ENCODE measurements at regions not wholly inside any gene's neighbourhood (a gene's known extent, or its start where the extent isn't known, plus 50 kb on each side); places are given as distances from the start of the nearest gene placed in this dataset.

GRCh38 chr13:50682966-50683365 lies 160.5 kb downstream of the DLEU7 start:
- Mint-ChIP-seq H3K9me3 (no peaks in the 10 kb centered on the region), H3K4me3 (no peak overlapping the region), H3K27ac (ENCODE audit: low read depth) (no peak overlapping the region), H3K36me3 (ENCODE audit: insufficient read depth) (peaks cover 3% of the 10 kb centered on the region), H3K4me1 (peaks cover 27% of the 10 kb centered on the region), H3K27me3 (no peaks in the 10 kb centered on the region)
- ATAC-seq (replicated peaks; ENCODE audit: extremely low read depth, poor library complexity, severe bottlenecking), result no peak
- DNase-seq (ENCODE audit: low spot score in 2 of 2), result no peak

GRCh38 chr13:50684366-50684765 lies 159.1 kb downstream of the DLEU7 start:
- ATAC-seq (replicated peaks; ENCODE audit: extremely low read depth, poor library complexity, severe bottlenecking) (no peak), DNase-seq (ENCODE audit: low spot score in 2 of 2) (no peak)
- no peaks in the 10 kb centered on the region for H3K9me3 Mint-ChIP-seq
- peaks cover 3% of the 10 kb centered on the region for H3K36me3 Mint-ChIP-seq (ENCODE audit: insufficient read depth)
- no peak overlapping the region for H3K27ac Mint-ChIP-seq (ENCODE audit: low read depth)
- peaks cover 20% of the 10 kb centered on the region for H3K4me1 Mint-ChIP-seq
- no peaks in the 10 kb centered on the region for H3K27me3 Mint-ChIP-seq
- no peak overlapping the region for H3K4me3 Mint-ChIP-seq

DNA sequence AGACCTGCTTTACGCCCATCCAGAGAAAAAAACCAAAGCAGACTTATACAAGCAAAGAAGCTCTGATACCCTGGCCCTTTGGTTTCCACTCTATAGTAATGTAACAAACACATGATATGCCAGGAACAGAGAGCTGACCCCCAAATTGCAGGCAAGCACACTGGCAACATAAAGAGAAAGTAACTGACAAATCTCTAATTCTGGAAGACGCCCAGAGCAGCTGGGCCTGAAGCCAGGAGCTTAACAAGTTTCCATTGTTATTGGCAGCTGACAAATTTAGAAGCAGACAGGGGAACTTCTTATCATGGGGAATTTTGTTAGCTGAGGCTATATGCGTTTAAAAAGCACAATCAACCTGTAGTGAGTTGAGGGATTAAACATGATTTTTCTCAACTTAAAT lies 158.0 kb downstream of the DLEU7 start:
- Mint-ChIP-seq H3K27me3 (no peaks in the 10 kb centered on the region), H3K27ac (ENCODE audit: low read depth) (no peak overlapping the region), H3K9me3 (no peaks in the 10 kb centered on the region), H3K4me3 (no peak overlapping the region), H3K36me3 (ENCODE audit: insufficient read depth) (peaks cover 2% of the 10 kb centered on the region), H3K4me1 (peaks cover 20% of the 10 kb centered on the region)
- ATAC-seq (replicated peaks; ENCODE audit: extremely low read depth, poor library complexity, severe bottlenecking) (no peak), DNase-seq (ENCODE audit: low spot score in 2 of 2) (no peak)

DNA sequence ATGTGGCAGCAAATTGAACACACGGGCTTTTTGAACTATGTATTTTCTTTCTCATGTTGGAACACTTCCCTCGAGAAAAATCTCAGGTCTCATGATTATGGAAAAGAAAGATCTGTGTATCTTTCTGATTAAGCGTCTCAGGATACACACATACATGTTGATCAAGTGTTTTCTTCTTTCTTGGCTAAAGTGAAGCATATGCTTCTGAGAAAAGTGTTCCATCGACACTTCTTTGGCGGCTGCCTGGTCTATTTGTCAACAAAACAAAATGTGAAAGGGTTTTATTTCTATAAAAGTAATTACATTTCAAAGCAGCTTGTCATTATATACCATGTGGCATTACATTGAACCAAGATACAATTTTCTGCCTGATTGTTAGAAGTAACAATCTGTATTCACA lies 157.5 kb downstream of the DLEU7 start:
- H3K9me3 Mint-ChIP-seq, result no peaks in the 10 kb centered on the region
- peaks cover 2% of the 10 kb centered on the region for H3K36me3 Mint-ChIP-seq (ENCODE audit: insufficient read depth)
- no peak overlapping the region for H3K27ac Mint-ChIP-seq (ENCODE audit: low read depth)
- H3K4me1 Mint-ChIP-seq, result peaks cover 20% of the 10 kb centered on the region
- ATAC-seq (replicated peaks; ENCODE audit: extremely low read depth, poor library complexity, severe bottlenecking) (no peak), DNase-seq (ENCODE audit: low spot score in 2 of 2) (no peak)
- no peak overlapping the region for H3K4me3 Mint-ChIP-seq
- H3K27me3 Mint-ChIP-seq, result no peaks in the 10 kb centered on the region

- no peak overlapping the region for H3K27ac Mint-ChIP-seq (ENCODE audit: low read depth)
- no peaks in the 10 kb centered on the region for H3K27me3 Mint-ChIP-seq
- no peaks in the 10 kb centered on the region for H3K9me3 Mint-ChIP-seq
- ATAC-seq (replicated peaks; ENCODE audit: extremely low read depth, poor library complexity, severe bottlenecking) (peak; percentile 56), DNase-seq (ENCODE audit: low spot score in 2 of 2) (no peak)
- H3K36me3 Mint-ChIP-seq (ENCODE audit: insufficient read depth), result peaks cover 2% of the 10 kb centered on the region
- H3K4me1 Mint-ChIP-seq, result peaks cover 20% of the 10 kb centered on the region
- no peak overlapping the region for H3K4me3 Mint-ChIP-seq
Measured at GRCh38 chr13:50686551-50686950, 156.9 kb downstream of the DLEU7 start.

DNA sequence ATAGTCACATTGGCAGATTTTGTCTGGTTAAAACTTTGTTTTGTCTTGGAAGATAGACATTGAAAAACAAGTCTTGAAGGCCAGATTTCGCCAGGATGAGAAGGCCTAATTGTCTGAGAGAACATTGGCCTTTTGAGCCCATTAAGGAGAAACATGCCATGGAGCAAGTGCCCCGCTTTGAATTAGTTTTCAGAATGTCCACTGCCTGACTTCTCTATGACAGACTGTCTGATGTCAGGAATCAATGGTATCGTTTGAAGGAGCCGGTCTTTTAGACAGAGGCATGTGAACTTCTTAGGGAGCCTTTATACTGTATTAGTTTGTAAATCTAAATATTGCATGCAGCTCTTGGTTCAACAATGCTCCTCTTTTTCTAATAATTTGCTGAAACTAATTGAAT lies 155.9 kb downstream of the DLEU7 start:
- Mint-ChIP-seq H3K27ac (ENCODE audit: low read depth) (no peak overlapping the region), H3K36me3 (ENCODE audit: insufficient read depth) (peaks cover 2% of the 10 kb centered on the region), H3K4me1 (peaks cover 20% of the 10 kb centered on the region), H3K9me3 (no peaks in the 10 kb centered on the region), H3K27me3 (no peaks in the 10 kb centered on the region), H3K4me3 (no peak overlapping the region)
- DNase-seq (ENCODE audit: low spot score in 2 of 2), result no peak
- ATAC-seq (replicated peaks; ENCODE audit: extremely low read depth, poor library complexity, severe bottlenecking), result no peak

- H3K36me3 Mint-ChIP-seq (ENCODE audit: insufficient read depth), result no peaks in the 10 kb centered on the region
- H3K27me3 Mint-ChIP-seq, result no peaks in the 10 kb centered on the region
- no peaks in the 10 kb centered on the region for H3K9me3 Mint-ChIP-seq
- H3K4me1 Mint-ChIP-seq, result peaks cover 10% of the 10 kb centered on the region
- no peak overlapping the region for H3K27ac Mint-ChIP-seq (ENCODE audit: low read depth)
- ATAC-seq (replicated peaks; ENCODE audit: extremely low read depth, poor library complexity, severe bottlenecking), result no peak
- no peak overlapping the region for H3K4me3 Mint-ChIP-seq
- DNase-seq (ENCODE audit: low spot score in 2 of 2), result no peak
Measured at GRCh38 chr13:50690006-50690405, 153.5 kb downstream of the DLEU7 start.

DNA sequence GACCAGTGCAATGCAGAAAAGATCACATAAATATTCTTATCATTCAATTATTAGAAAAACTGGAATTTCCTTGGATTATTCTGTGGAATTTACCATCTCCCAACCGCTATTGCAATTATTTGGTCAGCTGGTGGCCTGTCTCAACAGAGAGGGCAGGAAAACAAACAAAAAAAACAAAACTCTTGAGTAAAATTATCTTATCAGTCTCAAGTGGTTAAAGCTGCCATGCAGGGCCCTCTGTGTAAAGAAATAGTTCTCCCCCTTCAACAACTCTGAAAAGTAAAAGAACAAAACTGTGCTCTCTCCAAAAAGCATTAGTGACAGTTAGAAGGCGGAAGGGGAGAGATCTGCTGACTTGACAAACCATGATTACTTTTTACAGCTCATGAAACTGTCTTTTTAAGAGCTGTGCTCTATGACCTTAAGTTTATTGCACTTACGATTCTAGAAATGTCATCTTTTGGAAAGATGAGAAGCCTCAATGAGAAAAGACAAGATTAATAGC lies 152.3 kb downstream of the DLEU7 start:
- Mint-ChIP-seq H3K36me3 (ENCODE audit: insufficient read depth) (peaks cover under 1% of the 10 kb centered on the region), H3K4me3 (no peak overlapping the region), H3K27me3 (no peaks in the 10 kb centered on the region), H3K4me1 (peaks cover 10% of the 10 kb centered on the region), H3K9me3 (no peaks in the 10 kb centered on the region), H3K27ac (ENCODE audit: low read depth) (no peak overlapping the region)
- DNase-seq (ENCODE audit: low spot score in 2 of 2), result no peak
- no peak for ATAC-seq (replicated peaks; ENCODE audit: extremely low read depth, poor library complexity, severe bottlenecking)

- no peak overlapping the region for H3K4me3 Mint-ChIP-seq
- H3K27ac Mint-ChIP-seq (ENCODE audit: low read depth), result no peak overlapping the region
- no peak for DNase-seq (ENCODE audit: low spot score in 2 of 2)
- peaks cover 4% of the 10 kb centered on the region for H3K4me1 Mint-ChIP-seq
- H3K27me3 Mint-ChIP-seq, result no peaks in the 10 kb centered on the region
- no peaks in the 10 kb centered on the region for H3K9me3 Mint-ChIP-seq
- ATAC-seq (replicated peaks; ENCODE audit: extremely low read depth, poor library complexity, severe bottlenecking), result no peak
- peaks cover 2% of the 10 kb centered on the region for H3K36me3 Mint-ChIP-seq (ENCODE audit: insufficient read depth)
Measured at GRCh38 chr13:50691681-50692263, 151.7 kb downstream of the DLEU7 start.

GRCh38 chr13:50692396-50692915 lies 151.0 kb downstream of the DLEU7 start:
- Mint-ChIP-seq H3K9me3 (no peaks in the 10 kb centered on the region), H3K27me3 (no peaks in the 10 kb centered on the region), H3K36me3 (ENCODE audit: insufficient read depth) (peaks cover 2% of the 10 kb centered on the region), H3K27ac (ENCODE audit: low read depth) (no peak overlapping the region), H3K4me1 (no peaks in the 10 kb centered on the region), H3K4me3 (no peak overlapping the region)
- DNase-seq (ENCODE audit: low spot score in 2 of 2) (no peak), ATAC-seq (replicated peaks; ENCODE audit: extremely low read depth, poor library complexity, severe bottlenecking) (no peak)

DNA sequence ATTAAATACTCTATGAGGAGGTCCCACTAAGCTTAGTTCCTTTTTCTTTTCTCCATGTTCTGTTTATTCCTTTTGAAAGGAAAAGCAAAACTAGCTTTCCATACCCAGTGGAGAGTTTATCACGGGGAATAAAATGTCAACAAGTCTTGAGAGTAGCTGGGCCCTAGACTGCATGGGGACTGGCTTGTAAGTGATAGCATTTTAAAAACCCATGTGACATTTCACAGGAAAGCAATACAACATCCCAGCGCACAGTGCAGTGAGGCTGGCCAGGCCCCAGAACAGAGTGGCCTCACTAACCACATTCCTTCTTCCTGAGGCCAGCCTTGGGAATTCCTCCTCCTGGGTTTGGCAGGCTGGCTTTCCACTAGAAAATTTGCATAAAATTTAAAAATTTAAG lies 149.8 kb downstream of the DLEU7 start:
- no peaks in the 10 kb centered on the region for H3K27me3 Mint-ChIP-seq
- no peak overlapping the region for H3K4me3 Mint-ChIP-seq
- no peaks in the 10 kb centered on the region for H3K4me1 Mint-ChIP-seq
- no peaks in the 10 kb centered on the region for H3K9me3 Mint-ChIP-seq
- DNase-seq (ENCODE audit: low spot score in 2 of 2), result no peak
- peaks cover 2% of the 10 kb centered on the region for H3K36me3 Mint-ChIP-seq (ENCODE audit: insufficient read depth)
- no peak for ATAC-seq (replicated peaks; ENCODE audit: extremely low read depth, poor library complexity, severe bottlenecking)
- no peak overlapping the region for H3K27ac Mint-ChIP-seq (ENCODE audit: low read depth)

DNA sequence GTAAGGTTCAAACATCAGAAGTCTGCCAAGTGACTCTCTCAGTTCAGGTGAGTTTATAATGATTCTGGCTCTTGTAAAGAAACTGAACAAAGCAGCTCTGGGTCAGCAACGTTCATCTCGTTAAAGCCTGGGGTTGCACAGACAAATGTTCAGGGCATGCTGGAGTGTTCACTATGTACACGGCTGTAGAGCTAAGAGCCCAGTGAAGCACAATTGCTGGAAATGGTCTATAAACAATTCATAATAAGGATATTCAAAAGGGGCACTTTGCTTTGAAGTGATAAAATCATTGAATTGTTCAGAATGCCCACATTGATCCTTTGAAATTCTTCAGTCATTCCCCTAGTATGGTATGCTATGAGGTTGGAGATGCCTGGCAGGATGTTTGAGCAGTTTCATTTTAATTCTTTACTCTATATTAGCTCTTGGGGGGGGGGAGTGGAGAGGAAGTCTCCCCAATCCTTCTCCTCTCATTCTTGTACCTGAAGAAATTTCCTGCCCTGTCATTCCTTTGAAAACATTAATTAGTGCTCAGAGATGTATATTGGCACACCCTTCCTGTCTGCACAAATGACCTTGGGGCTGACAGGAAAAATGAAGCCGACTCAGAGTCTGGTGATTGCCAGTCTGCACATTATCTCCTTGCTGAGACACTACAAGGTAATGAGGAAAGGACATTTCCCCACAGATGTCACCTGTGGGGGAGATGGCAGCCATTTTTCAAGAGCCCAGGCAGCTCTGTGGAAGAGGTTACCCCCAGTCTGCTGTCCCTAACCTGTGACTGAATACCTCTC lies 145.5 kb downstream of the DLEU7 start:
- Mint-ChIP-seq H3K9me3 (no peaks in the 10 kb centered on the region), H3K4me3 (no peak overlapping the region), H3K4me1 (no peaks in the 10 kb centered on the region), H3K36me3 (ENCODE audit: insufficient read depth) (peaks cover 2% of the 10 kb centered on the region), H3K27me3 (no peaks in the 10 kb centered on the region), H3K27ac (ENCODE audit: low read depth) (no peak overlapping the region)
- ATAC-seq (replicated peaks; ENCODE audit: extremely low read depth, poor library complexity, severe bottlenecking), result no peak
- DNase-seq (ENCODE audit: low spot score in 2 of 2), result no peak

Data from central memory CD8-positive, alpha-beta T cell (primary cell).